ENCODE measurements at regions not wholly inside any gene's neighbourhood (a gene's known extent, or its start where the extent isn't known, plus 50 kb on each side); places are given as distances from the start of the nearest gene placed in this dataset.

- no peak for TF ChIP-seq POLR2A (IDR thresholded peaks at IDR 0.05; ENCODE audit: low read depth)
- no peak for TF ChIP-seq CTCF (IDR thresholded peaks at IDR 0.05)
- no peak for TF ChIP-seq POLR2AphosphoS5 (IDR thresholded peaks at IDR 0.05)
Observed at GRCh38 chr5:87127956-87128687, 139.6 kb upstream of the RASA1 start.

Measured in esophagus muscularis mucosa (tissue), 3 donors.